ENCODE measurements at regions not wholly inside any gene's neighbourhood (a gene's known extent, or its start where the extent isn't known, plus 50 kb on each side); places are given as distances from the start of the nearest gene placed in this dataset.
"Not testable (repeated sequence)": the region's sequence is repeated elsewhere in the genome, so short reads cannot be mapped to it uniquely, and the experiment has no call there.

DNA sequence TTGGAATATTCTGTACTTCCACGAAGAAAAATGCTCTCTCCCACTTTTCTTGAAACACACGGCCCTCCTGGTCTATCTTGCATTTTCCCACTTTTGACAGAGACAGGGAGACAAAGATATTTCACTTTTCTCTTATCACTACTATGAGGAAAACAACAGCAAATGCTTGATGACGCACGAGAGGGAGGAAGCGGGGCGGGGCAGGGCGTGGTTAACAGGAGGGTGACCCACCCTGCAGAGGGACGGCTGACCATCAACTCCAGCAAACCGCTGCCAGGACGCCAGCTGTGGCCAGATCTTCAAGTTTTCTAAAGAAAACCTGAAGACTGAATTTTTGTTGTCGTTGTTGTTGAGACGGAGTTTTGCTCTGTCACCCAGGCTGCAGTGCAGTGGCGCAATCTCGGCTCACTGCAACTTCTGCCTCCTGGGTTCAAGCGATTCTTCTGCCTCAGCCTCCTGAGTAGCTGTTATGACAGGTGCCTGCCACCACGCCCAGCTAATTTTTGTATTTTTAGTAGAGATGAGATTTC lies 63.8 kb downstream of the NSUN5 start:
- H3K4me1 ChIP-seq; H3K27ac ChIP-seq; H3K36me3 ChIP-seq; H3K27me3 ChIP-seq; DNase-seq; intact Hi-C loops (cut with DNase I); H3K9me3 ChIP-seq; H3K4me3 ChIP-seq: not testable (repeated sequence)
- WGBS, 2 donors, result 58 to 78% methylated on average over 3 to 11 of the region's 16 CpGs

DNA sequence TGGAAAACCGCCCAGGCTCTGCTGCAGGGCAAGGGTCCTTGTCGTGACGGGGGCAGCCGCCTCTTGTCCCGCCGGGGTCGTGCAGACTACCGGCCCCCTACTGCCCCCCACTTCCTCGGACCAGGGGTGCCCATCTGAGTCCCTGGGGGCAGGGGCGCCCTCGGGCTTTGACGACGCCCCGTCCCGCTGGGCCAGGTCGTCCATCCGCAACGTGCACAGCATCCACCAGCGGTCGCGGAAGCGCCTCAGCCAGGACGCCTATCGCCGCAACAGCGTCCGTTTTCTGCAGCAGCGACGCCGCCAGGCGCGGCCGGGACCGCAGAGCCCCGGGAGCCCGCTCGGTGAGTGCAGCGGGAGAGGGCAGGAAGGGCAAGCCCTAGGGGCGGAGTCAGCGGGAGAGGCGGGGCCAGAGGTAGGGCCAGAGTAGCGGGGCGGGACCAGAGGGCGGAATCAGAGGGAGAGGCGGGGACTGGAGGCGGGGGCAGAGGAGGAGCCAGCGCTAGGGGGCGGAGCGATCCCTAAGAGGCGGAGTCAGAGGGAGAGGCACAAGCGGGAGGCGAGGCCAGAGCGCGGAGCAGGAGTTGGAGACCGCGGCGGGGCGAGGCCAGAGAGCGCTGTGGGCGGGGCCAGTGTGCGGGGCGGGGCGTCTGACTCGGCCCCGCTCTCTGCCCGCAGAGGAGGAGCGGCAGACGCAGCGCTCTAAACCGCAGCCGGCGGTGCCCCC lies 73.5 kb downstream of the NSUN5 start:
- H3K36me3 ChIP-seq; DNase-seq; H3K27me3 ChIP-seq; H3K9me3 ChIP-seq; intact Hi-C loops (cut with DNase I); H3K4me1 ChIP-seq: not testable (repeated sequence)
- peak overlapping the region; percentile 22 to 59 (median 42) for H3K4me3 ChIP-seq
- peak overlapping the region in 1 of 4 donors; percentile 46 for H3K27ac ChIP-seq
- WGBS, 2 donors, result no CpG with 5 or more reads among the region's 72 CpGs

DNA sequence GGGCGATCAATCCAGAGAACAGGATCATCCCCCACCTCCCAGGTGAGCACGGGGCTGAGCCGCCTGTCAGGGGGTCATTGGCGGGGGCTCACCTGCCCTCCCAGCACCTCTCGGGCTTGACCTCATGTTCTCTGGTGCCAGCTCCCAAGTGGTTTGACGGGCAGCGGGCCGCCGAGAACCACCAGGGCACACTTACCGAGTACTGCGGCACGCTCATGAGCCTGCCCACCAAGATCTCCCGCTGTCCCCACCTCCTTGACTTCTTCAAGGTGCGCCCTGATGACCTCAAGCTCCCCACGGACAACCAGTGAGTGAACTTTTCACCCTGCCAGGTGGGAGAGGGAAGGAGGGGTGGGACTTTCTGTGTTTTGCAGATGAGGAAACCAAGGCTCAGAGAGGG lies 82.9 kb downstream of the NSUN5 start:
- H3K9me3 ChIP-seq; H3K4me1 ChIP-seq; H3K4me3 ChIP-seq; H3K36me3 ChIP-seq; H3K27me3 ChIP-seq; H3K27ac ChIP-seq; intact Hi-C loops (cut with DNase I); DNase-seq: not testable (repeated sequence)
- no CpG with 5 or more reads among the region's 15 CpGs for WGBS, 2 donors

DNA sequence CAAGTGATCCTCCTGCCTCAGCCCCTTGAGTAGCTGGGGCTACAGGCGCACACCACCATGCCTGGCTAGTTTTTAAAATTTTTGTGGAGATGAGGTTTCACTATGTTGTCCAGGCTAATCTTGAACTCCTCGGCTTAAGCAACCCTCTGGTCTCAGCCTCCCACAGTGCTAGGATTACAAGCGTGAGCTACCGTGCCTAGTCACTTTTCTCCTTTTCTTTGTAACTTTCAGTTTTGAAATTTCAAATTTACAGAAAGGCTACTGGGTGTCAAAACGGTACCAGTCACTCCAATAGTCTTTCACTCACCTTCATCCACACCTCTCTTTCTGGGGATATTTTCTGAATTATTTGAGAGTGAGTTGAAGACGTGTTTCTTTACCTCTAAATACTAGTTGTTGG lies 86.9 kb downstream of the NSUN5 start:
- H3K4me3 ChIP-seq; H3K27me3 ChIP-seq; H3K4me1 ChIP-seq; H3K27ac ChIP-seq; intact Hi-C loops (cut with DNase I); H3K9me3 ChIP-seq; DNase-seq; H3K36me3 ChIP-seq: not testable (repeated sequence)
- no CpG with 5 or more reads among the region's 6 CpGs for WGBS, 2 donors

DNA sequence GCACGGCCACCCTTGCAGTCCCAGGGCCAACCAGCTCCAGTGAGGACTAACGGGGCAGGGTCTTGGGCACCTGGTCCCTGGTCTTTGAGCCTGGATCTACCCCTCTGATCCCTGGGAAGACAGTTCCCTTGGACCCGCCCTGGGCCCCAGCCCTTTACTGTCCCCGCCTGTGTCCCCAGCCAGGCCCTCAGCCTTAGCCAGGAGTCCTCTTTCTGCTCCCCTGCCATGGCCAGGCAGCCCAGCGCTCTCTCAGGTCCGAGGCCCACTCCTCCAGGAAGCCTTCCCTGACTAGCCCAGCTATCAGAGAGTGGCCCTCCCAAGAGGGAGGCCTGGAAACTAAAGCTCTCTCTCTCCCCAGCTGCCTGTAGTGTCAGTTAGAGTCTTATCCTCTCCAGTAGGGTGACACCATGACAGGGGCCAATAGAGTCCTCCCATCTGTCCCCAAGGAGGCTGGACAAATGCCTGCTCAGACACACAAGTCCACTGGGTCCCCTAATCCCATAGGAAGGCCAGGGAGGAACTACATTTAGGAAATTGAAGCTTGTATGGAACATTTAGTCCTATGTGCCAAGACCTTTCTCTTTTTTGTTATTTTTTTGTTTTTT lies 87.8 kb downstream of the NSUN5 start:
- intact Hi-C loops (cut with DNase I); H3K4me3 ChIP-seq; H3K36me3 ChIP-seq; H3K4me1 ChIP-seq; DNase-seq; H3K27ac ChIP-seq; H3K27me3 ChIP-seq; H3K9me3 ChIP-seq: not testable (repeated sequence)
- WGBS, 2 donors, result no CpG with 5 or more reads among the region's 6 CpGs

DNA sequence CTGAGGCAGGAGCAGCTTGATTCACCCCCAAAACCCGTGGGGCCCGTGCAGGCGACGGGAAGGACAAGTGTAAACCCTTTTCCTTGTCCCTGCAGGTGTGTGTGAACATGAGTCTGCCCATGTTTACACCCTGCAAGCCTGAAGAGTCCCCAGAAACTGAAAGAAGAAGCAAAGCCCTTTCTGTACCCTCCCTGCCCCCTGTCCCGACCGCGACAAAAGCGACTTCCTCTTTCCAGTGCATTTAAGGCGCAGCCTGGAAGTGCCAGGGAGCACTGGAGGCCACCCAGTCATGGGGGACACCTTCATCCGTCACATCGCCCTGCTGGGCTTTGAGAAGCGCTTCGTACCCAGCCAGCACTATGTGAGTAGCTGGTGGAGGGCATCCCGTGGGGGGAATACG lies 88.3 kb downstream of the NSUN5 start:
- no CpG with 5 or more reads among the region's 15 CpGs for WGBS, 2 donors
- H3K9me3 ChIP-seq; H3K4me1 ChIP-seq; H3K27me3 ChIP-seq; H3K4me3 ChIP-seq; H3K36me3 ChIP-seq; intact Hi-C loops (cut with DNase I); DNase-seq; H3K27ac ChIP-seq: not testable (repeated sequence)

DNA sequence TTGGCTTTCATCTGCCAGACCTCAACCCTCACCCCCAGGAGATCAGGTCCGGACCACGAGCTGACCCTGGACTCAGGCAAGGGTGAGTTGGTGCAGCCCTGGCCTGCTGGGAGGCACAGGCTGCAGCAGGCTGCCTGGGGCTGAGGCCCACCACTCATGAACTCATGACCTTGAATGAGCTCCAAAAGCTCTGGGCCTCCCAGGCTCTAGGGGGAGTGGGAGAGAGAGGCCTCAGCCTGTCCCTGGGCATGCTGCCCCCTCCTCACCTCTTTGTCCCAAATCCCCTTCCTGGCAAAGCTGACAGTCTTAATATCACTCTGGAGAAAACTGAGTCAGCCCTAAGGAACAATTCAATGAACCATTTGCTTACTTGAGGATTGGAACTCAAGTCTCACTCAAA lies 89.8 kb downstream of the NSUN5 start:
- H3K4me3 ChIP-seq; DNase-seq; H3K9me3 ChIP-seq; H3K4me1 ChIP-seq; intact Hi-C loops (cut with DNase I); H3K27me3 ChIP-seq; H3K27ac ChIP-seq; H3K36me3 ChIP-seq: not testable (repeated sequence)
- WGBS, 2 donors, result no CpG with 5 or more reads among the region's 2 CpGs

DNA sequence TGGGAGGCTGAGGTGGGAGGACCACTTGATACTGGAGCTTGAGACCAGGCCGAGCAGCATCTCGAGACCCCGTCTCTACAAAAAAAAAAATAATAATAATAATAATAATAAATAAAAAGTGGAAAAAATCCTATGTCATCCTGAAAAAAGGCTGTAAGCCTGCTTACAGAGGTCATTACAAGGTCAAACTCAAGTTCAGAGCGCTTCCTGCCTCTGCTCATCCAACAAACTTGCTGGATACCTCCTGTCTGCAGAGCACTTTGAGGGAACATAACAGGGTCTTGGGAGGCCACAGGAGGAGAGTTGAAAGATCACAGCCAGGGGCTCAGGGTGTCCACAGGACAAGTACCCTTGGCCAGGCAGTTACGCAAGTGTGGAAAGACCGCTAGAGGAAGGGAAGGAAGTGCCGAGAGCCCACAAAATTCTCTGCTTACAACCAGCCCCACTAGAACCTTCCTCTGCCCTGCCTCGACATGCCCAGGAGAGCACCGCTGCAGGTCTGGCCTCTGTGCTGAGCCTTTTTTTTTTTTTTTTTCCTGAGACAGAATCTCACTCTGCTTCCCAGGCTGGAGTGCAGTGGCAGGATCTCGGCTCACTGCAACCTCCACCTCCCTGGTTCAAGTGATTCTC lies 92.5 kb downstream of the NSUN5 start:
- 28 to 67% methylated on average over 2 to 5 of the region's 10 CpGs for WGBS, 2 donors
- H3K4me1 ChIP-seq; H3K36me3 ChIP-seq; DNase-seq; H3K4me3 ChIP-seq; H3K27me3 ChIP-seq; H3K27ac ChIP-seq; H3K9me3 ChIP-seq; intact Hi-C loops (cut with DNase I): not testable (repeated sequence)

DNA sequence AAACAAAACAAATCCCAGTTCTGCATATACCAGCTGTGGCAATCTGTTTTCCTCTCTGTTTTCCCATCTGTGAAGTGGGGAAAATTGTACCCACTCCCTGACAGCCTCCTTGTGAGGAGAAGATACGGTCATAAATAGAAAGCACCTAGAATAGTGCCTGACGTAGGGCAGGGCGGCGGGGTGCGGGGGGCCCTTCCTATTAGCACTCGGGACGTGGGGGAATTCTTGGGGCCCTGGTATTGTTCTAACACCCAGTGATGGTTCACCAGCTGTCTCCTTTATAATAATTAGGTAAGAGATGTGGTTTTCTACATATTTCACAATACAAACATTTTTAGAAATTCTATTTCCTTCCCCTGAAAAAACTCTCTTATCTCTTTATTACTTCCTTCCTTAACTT lies 93.4 kb downstream of the NSUN5 start:
- no CpG with 5 or more reads among the region's 7 CpGs for WGBS, 2 donors
- H3K36me3 ChIP-seq; H3K4me1 ChIP-seq; H3K27me3 ChIP-seq; DNase-seq; H3K4me3 ChIP-seq; intact Hi-C loops (cut with DNase I); H3K9me3 ChIP-seq; H3K27ac ChIP-seq: not testable (repeated sequence)

DNA sequence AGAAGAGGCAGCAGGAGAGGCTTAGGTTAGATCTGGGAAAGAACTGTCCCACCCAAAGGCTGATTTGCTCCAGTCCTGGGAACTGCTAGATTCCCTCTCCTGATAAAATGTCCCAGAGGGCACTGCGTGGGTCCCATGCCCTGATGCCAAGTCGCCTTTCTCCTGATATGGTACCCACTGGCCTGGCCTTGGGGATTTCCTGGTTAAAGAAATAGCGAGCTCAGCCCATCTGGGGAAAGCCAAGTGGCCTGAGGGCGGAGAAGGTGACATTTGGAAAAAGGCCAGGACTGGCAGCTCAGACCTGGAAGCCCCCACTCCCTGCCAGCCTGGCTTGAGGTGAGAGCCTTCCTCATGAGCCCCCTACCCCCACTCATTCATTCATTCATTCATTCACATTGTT lies 94.2 kb downstream of the NSUN5 start:
- DNase-seq; H3K27ac ChIP-seq; H3K36me3 ChIP-seq; H3K4me1 ChIP-seq; intact Hi-C loops (cut with DNase I); H3K9me3 ChIP-seq; H3K4me3 ChIP-seq; H3K27me3 ChIP-seq: not testable (repeated sequence)
- WGBS, 2 donors, result 73% methylated on average over 2 of the region's 4 CpGs; no CpG with 5 or more reads in 1 of the 2 donors

DNA sequence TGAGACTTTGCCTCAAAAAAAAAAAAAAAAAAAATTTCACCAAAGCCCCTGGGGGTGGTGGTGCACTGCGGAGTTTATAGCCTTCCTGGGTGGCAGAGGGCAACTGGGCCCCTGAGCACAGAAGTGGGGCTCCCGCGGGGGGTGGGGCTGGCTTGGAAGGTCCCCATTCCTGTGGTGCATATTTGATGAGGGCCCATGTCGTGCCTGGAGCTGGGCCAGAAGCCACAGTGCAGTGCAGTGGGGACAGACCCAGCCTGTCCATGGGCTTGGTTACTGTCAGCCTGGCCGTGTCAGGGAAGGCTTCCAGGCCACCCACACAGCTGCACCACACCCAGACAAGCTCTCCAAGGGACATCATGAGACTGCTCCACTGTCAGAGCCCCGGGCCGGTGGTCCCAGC lies 95.5 kb downstream of the NSUN5 start:
- WGBS, 2 donors, result 51 to 67% methylated on average over 1 to 3 of the region's 7 CpGs
- intact Hi-C loops (cut with DNase I); DNase-seq: not testable (repeated sequence)

DNA sequence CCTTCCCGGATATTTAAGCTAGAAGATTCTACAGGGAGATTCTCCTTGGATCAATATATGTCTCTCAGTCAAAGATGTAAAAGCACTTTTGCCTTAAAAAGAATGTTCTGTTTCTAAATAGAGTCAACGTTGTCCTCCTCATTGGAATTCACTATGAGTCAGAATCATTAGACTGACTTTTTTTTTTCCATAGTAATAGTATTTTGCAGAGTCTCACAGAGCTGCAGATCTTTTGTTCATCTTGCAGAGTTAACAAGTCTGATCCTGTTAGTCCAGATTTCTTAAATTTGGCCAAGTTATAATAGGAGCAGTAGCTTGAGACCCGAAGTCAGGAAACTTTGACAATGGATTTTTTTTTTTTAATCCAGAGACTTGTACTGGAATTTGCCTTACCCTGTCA lies 103.0 kb downstream of the NSUN5 start:
- DNase-seq; H3K4me1 ChIP-seq; H3K27me3 ChIP-seq; H3K9me3 ChIP-seq; H3K36me3 ChIP-seq; H3K27ac ChIP-seq; intact Hi-C loops (cut with DNase I); H3K4me3 ChIP-seq: not testable (repeated sequence)
- WGBS, 2 donors, result 10 to 18% methylated on average over 1 of the region's 3 CpGs

More for the DNA sequence above, 95.5 kb downstream of the NSUN5 start:
- H3K27ac ChIP-seq, H3K27me3 ChIP-seq, H3K4me1 ChIP-seq, H3K36me3 ChIP-seq, H3K4me3 ChIP-seq, H3K9me3 ChIP-seq: not testable (repeated sequence)

DNA sequence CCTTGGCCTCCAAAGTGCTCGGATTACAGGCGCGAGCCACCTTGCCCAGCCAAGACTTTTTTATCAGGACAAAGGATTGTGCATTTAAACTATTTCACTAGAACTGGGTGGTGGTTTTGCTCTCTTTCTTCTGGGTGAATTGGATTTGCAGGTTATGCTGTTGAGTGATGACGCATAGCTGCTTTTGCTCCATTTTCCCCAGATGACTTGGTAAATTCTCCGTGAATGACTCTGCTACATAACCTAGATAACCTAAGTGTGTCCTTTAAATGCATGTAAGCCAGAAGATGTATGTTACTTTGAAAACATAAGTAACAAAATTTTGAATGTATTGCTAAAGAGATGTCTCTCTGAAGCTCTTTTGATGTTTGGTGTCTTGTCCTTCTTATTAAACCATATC lies 103.7 kb downstream of the NSUN5 start:
- intact Hi-C loops (cut with DNase I); H3K4me1 ChIP-seq; H3K4me3 ChIP-seq; H3K9me3 ChIP-seq; DNase-seq; H3K27me3 ChIP-seq; H3K36me3 ChIP-seq: not testable (repeated sequence)
- peak overlapping the region in 2 of 4 donors; percentile 9 to 21 for H3K27ac ChIP-seq
- WGBS, 2 donors, result 37 to 47% methylated on average over 2 of the region's 5 CpGs
